Stimulated activated CD8-positive, alpha-beta memory T cell treated with anti-CD3 and anti-CD28 coated beads, Interleukin-4, amount 100 ng/mL, for 1 hour (primary cell): ENCODE measurements at regions not wholly inside any gene's neighbourhood (a gene's known extent, or its start where the extent isn't known, plus 50 kb on each side); places are given as distances from the start of the nearest gene placed in this dataset.
"Not testable (repeated sequence)": the region's sequence is repeated elsewhere in the genome, so short reads cannot be mapped to it uniquely, and the experiment has no call there.

Experiments used
- DNase-seq, 2 donors: peaks; one replicate each; pipeline ENCODE4 v3.0.0-alpha.2; 2020; ENCODE audit warnings: low read depth in 2 of 2, low spot score in 1 of 2

DNA sequence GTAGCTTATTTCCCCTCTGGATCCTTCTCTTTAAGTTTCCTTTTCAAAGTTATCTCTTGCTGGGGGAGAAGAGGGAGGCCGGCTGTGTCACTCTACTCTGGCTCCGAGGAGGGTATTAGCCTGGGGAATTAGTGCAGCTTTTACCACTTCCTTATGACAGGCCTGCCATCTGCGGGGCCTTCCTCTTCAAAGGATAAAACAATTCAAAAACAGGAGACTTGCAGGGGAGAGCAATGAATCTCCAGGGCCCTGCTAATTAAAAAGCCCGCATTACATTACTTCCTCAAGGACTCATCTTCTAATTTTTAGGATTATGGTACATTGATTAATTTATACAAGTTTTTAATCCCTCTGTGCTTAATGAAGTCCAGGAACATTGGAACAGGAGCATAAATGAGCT lies 190.9 kb upstream of the CDH5 start:
- DNase-seq, result no peak

DNA sequence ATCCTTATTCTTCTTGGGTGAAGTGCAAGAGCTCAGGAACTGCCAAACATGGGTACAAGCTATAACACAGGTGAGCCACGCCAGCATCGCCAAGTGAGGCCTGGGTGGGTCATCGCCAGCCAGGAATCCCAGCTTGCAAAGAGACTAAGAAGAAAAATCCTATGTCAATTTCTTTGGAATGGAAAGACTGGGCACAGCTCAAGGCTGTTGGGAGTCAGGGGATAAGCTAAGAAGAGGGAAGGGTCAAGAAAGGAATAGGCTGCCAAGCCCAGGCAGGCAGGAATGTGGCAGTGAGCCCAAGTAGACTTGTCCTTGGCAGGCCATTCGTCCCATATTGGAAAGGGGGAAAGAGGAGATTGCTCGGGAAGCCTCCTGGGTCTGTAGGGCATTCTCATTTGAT lies 191.4 kb upstream of the CDH5 start:
- no peak for DNase-seq

DNA sequence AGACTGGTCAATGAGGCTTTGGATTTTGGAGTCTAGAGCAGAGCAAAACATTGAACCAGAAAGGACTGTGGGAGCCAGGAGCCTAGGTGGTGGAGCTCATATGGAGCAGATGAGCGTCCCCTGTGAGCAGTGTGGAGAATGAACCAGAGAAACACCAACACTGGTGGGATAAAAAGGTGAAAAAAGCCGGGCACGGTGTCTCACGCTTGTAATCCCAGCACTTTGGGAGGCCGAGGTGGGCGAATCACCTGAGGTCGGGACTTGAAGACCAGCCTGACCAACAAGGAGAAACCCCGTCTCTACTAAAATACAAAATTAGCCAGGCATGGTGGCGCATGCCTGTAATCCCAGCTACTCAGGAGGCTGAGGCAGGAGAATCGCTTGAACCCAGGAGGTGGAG lies 192.7 kb upstream of the CDH5 start:
- not testable (repeated sequence) for DNase-seq

DNA sequence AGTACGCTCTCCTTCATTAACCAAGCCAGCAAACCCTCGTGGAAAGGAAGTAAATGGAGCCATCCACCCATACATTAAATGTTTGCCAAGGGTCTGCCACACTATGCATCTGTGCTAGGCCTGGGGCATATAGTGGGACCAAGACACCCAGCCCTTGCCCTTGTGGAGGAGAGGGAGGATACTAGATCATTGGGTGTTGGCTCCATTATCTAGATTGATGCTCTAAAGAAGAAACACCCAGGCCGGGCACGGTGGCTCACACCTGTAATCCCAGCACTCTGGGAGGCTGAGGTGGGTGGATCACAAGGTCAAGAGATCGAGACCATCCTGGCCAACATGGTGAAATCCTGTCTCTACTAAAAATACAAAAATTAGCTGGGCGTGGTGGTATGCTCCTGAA lies 193.3 kb upstream of the CDH5 start:
- not testable (repeated sequence) for DNase-seq

DNA sequence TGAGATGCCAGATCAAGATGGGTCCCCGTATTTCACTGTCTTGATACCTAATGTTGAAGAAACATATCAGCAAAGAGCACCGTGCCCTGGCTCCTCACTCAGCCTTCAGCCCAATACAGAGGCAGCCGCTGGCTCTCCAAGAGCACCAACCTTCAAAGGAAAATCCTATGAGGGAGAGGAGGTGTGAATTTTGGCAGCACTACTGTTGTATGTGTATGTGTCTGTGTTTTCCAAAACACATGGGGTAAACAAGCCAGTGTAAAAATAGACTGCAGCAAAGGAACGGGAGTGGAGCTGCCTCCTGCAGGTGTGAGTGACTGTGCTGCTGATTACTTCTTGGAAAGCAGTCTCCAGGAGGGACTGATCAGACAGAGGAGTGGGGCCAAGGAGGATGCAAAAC lies 194.0 kb upstream of the CDH5 start:
- no peak for DNase-seq

DNA sequence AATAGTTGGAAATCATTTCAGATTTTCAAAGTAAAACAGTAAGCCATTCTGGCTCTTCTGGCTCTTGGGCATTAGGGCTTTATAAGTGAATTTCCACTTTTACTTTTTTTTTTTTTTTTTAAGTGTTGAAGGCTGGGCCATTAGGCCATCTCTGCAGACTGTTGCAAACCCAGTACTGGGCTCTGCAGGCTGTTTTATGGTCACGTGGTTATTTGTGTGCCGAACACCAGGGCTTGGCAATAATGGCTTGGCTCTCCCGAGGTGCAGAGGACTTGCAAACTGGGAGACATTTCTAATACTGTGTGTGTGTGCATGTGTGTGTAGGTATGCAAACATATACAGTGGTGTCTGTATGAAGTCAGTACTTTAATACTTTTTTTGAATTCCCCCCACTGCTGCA lies 194.9 kb upstream of the CDH5 start:
- DNase-seq, result no peak

DNA sequence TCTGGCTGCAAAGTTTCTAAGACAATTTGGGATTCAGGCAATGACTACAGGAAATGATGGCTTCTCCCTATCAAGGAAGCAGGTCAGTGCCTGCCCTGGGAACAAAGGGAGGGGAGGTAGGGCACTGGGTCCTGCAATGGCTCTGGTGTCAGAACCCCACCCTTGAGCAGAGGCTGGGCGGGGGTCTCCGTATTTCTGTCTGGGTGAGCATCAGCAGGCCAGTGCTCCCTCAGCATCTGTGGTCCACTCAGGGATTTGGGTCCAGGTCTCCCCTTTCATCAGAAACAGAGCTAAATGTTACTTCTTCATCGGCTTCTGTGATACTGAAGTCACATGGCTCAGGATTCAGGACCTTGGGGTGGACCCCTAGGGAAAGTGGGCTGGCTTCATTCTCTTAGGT lies 195.5 kb upstream of the CDH5 start:
- no peak for DNase-seq

DNA sequence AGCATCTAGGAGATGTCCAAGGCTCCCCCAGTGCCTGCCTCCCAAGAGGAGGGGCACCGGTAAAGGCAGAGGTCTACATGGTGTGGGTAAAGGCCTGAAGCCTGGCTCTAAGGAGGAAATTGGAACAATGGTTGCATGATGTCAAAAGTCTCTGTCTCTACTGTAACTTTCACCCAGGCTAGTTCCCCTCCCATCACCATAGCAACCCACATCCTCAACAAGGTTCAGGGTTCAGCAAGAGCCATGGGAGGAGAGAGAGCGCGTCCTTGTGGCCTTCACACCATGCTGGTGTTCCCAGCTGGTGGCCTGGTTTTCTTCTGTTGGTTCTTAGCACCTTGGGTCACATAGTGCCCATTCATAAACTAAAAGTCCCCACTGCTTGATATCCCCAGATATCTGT lies 196.7 kb upstream of the CDH5 start:
- no peak for DNase-seq

DNA sequence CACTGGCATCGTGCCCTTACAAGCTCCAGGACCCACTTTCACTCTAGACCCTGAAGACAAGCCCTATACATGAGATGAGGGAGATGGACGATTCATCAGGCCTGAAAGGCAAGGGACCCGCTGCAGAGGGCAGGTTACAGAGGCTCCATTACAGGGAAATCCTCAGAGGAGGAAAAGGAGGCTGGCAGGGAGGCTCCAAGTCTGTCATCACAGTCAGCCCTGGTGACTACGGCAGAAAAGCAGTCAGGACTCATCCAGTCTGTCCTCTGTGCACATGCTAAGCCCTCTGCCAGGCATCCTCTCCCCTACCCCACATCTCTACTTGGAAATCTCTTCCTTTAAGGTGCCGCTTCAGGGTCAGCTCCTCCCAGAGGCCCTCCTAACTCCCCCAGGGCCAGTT lies 197.7 kb upstream of the CDH5 start:
- DNase-seq, result no peak

DNA sequence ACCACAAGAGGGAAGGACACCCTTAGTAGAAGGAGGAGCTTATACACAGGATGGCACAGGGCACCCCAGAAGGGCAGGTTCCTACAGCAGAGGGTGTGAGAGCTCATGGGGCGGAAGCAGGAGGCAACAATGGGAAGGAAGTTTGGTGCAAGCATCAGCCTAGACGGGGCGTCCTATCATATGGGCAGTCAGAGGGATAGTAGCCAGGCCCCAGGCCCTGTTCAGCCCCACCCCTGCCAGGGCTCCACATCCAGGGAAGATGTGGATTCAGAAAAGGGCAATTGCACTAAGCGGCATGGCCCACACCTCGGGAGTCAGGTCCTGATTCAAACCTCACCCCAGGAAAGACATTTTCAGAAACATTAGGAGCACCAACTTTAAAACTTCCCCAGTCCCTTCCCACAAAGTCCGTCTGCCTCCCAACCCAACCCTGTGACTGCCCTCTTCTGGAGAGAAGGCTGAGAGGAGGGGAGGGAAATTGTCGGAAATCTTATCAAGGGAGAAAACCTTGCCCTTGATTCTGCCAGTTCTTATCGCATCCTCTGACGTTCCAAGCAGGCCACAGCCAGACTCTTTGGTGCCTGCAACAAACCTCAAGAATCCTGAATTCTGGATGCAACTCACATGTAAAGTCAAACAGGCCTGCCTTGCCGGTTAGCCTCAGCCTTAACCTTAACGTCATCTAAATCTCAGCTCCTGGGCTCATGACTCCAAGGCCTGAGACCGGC lies 198.8 kb upstream of the CDH5 start:
- DNase-seq, result no peak

DNA sequence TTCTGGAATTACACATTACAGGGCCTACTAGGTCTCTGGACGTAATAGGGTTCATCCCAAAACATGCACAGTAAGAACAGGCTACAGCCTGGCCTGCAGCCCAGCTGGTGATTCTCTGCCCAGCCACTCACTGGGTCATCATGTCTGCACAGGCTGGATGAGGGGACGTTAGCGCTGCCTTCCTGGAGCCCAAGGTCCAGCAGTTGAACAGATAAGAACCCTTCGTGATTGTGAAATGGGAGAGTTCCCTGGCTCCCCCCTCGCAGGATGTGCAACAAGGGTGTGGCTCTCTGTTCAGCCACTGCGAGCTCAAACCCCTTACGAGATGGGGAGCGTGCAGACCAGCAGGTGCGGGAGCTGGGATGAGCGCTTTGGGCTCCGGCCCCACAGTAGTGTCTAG lies 200.0 kb upstream of the CDH5 start:
- DNase-seq, result no peak

DNA sequence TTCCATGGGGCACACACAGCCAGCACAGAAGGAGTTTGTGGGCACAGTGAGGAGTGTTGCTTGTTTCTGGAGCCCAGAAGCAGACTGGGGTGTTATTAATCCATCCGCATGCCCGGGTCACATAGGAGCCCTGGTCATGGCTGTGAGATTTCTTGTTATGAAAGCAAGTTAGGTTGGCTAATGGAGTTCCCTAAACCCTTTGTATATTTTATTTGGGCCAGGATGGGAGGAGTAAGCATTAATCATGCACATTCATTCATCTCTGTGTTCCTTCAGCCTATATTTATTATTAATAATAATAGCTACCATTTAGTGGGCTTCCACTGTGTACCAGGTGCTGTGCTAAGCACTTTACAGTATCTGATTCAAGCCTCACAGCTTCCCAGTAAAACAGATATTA lies 200.6 kb upstream of the CDH5 start:
- no peak for DNase-seq

DNA sequence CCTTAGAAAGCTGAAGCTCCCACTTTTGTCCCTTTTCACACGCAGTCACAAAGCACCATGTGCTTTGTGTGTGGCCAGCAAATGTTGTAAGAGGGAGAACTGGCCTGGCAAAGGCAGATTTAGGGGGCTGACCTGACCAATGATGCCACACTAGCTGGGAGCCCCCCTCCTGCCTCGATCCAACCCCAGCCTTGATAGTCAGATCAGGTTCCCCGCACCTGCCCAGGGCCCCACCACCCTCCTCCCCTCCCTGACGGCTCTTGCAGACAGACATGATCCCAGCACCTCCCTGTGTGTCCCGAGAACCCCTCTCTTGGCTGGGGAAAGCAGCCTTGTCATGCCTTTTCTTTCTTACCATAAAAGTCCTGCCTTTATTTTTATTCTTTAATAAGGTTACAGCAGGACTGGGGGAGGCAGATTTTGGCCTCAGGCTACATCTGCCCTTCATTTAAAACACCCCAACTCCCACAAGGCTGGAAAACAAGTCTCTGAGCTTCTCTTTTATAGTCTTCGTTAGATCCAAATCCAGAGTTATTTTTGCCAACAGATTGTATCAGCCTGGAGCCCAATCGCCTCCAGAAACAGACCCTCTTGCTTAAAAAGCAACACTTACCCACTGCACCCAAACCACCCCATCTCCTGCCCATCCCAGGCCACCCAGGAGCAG lies 201.8 kb upstream of the CDH5 start:
- no peak for DNase-seq

DNA sequence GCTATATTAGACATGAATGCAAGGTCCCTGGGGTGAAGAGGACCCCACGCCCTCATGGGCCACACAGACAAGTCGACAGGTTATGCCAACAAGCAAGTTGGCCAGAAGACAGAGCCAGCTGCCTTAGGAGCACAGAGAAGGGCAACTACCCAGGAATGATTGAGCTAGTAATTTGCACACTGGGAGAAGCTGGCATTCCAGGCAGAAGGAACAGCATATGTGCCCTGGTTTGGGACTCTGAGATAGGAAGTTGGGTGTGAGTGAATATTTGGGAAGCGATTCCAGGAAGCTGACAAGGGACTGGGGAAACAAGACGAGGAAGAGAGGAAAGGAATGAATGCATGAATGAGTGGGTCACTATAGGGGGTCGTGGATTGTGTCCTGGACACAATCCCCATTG lies 203.7 kb upstream of the CDH5 start:
- no peak for DNase-seq

DNA sequence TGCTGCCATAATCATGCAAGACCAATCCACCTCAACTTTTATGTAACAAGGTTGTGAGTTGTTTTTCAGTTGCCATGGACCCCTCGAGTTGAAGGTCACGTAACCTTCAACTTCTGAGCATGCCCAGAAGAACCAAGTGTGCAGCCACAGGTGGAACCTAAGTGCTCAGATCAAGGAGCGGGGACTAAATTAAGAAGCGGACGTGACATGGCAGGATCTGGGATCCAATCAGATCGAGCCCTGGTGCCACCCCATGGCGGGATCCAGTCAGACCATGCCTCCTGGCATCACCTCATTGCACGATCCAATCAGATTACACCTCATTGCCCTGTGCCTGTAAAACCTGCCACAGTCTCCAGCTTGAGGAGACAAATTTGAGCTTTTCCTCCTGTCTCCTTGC lies 204.5 kb upstream of the CDH5 start:
- DNase-seq, result no peak

DNA sequence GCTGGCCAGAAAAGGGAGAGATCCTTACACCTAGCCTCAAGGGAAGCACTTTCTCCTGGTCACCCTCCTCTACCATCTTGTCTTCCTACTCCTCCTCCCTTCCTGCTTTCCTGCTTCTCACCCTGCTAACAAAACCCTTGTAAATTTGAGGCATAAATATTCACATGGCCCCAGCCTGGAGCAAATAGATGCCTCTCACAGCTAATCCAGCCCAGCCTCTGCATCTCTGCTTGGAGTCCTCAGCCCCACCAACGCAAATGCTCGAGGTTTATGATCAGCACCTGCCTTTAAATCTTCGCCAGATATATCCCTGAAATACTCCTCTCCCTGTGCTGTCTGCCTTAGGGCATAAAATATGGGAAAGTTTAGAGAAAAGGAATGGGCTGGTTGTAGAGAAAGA lies 205.2 kb upstream of the CDH5 start:
- DNase-seq, result no peak

DNA sequence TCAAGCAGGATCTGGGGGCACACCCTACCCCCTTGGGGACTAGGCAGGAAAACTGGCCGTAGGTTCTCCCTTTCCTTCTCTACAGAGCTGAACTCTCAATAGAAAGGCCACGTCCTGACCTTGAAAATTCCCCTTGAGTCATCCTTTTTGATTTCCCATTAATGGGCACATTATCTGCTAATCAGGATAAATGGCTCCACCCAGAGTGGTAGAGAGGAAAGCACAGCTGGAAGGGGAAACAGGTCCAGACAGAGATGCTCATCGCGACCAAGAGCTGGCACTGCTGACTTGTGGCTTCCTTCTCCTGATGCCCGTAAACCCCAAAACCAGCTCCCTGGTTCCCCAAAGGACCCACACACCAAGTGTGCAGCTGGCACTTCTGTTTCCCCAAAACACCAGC lies 206.5 kb upstream of the CDH5 start:
- DNase-seq, result no peak

DNA sequence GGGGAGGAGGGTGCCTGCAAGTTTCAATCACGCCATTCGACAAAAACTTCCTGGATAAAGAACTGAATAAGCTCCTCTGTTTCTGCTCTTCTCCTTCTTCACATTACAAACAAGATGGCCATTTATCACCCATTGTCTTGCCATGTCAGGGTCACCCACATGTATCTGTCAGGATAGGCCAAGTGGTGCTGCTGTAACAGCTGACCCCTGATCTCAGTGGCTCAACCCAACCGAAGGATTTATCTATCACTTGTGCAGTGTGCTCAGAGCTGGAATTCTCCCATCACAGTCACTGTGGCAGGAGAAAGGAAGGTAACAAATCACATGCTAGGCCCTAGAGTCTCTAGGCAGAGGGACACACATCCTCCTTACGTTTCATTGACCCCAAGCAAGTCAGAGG lies 210.0 kb upstream of the CDH5 start:
- no peak for DNase-seq

DNA sequence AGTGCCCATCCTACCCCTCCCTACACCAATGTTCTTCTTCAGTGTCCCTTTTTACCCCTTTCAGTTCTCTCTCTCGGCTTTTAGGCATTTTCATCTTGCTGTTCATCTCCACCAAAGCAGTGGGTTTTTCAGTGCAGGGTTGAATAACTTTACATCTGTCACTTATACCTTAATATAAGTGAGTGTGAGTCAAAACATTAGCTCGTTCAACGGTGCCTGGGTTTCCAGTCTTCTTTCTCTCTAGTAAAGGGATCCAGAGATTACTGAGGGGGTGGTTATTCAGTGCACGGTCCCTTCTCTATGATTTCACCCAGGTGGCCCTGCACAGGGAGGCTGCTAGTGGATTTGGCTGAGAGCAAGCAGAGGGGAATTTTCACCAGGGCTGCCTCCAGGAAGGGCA lies 210.6 kb upstream of the CDH5 start:
- DNase-seq, result no peak

DNA sequence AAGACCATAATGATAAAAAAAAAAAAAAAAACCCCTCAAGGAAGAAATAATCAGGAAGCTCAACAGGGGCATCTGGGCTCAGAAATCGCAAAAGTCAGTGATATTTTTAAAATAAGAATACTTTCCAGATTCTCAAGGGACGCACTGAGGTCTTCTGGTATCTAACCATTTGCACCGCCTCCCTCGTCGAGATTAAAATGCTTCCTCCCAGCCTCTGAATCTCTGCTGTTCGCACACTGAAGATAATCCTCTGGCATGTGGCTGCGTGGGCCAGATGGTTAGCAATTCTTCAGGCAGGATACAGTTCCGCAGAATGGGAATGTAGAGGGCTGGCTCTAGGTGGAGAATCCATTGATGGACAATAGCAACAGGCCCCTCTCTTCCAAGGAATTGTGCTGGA lies 211.7 kb upstream of the CDH5 start:
- DNase-seq, result no peak

DNA sequence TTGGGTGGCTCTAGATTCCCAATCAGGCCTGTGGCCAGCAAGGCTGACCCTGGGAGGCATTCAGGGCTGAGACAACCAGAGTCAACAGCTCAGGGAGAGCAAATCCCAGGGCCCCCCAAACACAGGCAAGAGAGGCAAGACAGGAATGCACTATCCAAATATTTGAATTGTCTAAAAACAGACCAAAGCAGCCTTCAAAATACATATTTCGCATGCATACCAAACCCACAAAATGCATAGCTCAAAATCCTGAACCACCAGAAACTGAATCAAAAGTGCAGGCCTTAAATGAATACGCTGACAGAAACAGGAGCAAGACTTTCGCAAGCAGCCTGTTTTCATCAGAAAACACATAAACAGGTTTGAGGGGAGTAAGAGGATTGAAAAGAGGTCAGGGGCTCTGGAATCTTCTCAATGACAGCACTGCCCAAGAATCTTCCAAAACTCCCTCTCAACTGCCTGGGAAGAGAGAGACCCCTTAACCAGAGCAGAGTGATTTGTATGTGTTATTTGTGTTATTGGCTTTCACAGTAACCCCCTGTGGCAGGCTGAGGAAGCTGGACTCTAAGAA lies 213.6 kb upstream of the CDH5 start:
- no peak for DNase-seq

DNA sequence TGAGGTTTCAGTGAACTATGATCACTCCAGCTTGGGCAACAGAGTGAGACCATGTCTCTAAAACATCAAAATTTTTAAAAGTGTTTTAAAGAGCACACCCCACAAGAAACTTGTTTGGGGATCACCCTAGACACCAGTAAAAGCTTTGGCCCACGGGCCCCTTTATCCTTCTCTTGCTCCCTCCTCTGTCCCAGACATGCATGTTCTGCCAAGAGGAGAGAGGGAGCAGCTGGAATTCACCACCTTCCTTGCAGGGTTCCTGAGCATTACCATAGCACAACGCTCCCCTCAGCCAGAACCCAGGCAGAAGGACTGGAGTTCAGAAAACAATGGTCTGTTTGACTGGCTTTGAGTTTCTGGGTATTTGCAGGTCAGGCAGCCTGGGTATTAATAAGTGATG lies 214.3 kb upstream of the CDH5 start:
- DNase-seq, result no peak
